ENCODE measurements at regions not wholly inside any gene's neighbourhood (a gene's known extent, or its start where the extent isn't known, plus 50 kb on each side); places are given as distances from the start of the nearest gene placed in this dataset.

- intact Hi-C loops (cut with micrococcal nuclease): no loop called here
These were observed 978.6 kb downstream of the SORCS1 start for GRCh38 chr10:106185951-106186350.

GRCh38 chr10:106183041-106183440 is 981.5 kb downstream of the SORCS1 start:
- intact Hi-C loops (cut with micrococcal nuclease): no loop called here

GRCh38 chr10:106182542-106182941 is 982.0 kb downstream of the SORCS1 start:
- intact Hi-C loops (cut with micrococcal nuclease): no loop called here

- intact Hi-C loops (cut with micrococcal nuclease): no loop called here
These were observed 983.0 kb downstream of the SORCS1 start for GRCh38 chr10:106181501-106181900.

- intact Hi-C loops (cut with micrococcal nuclease): loop anchor here (5.0 kb wide), 1 partner anchor 382 kb away; no protein-coding TSS in a partner anchor
These were observed 985.1 kb downstream of the SORCS1 start for GRCh38 chr10:106179430-106179829.

- intact Hi-C loops (cut with micrococcal nuclease): loop anchor here (5.0 kb wide), 1 partner anchor 379 kb away; no protein-coding TSS in a partner anchor
These were observed 988.6 kb downstream of the SORCS1 start for GRCh38 chr10:106175760-106176377.

- intact Hi-C loops (cut with micrococcal nuclease): no loop called here
These were observed 990.7 kb downstream of the SORCS1 start for GRCh38 chr10:106173838-106174237.

- intact Hi-C loops (cut with micrococcal nuclease): no loop called here
These were observed 995.3 kb downstream of the SORCS1 start for GRCh38 chr10:106169241-106169640.

GRCh38 chr10:106167946-106168345 is 996.6 kb downstream of the SORCS1 start:
- intact Hi-C loops (cut with micrococcal nuclease): no loop called here

- intact Hi-C loops (cut with micrococcal nuclease): no loop called here
These were observed 1006.3 kb downstream of the SORCS1 start for GRCh38 chr10:106158241-106158640.

GRCh38 chr10:106147021-106147420 is 1017.5 kb downstream of the SORCS1 start:
- intact Hi-C loops (cut with micrococcal nuclease): no loop called here

- intact Hi-C loops (cut with micrococcal nuclease): no loop called here
These were observed 1024.6 kb downstream of the SORCS1 start for GRCh38 chr10:106139915-106140314.

- intact Hi-C loops (cut with micrococcal nuclease): no loop called here
These were observed 1028.3 kb downstream of the SORCS1 start for GRCh38 chr10:106136175-106136574.

GRCh38 chr10:106134326-106135000 is 1030.0 kb downstream of the SORCS1 start:
- intact Hi-C loops (cut with micrococcal nuclease): no loop called here

- intact Hi-C loops (cut with micrococcal nuclease): no loop called here
These were observed 1031.1 kb downstream of the SORCS1 start for GRCh38 chr10:106133451-106133850.

- intact Hi-C loops (cut with micrococcal nuclease): no loop called here
These were observed 1031.5 kb downstream of the SORCS1 start for GRCh38 chr10:106132956-106133355.

- intact Hi-C loops (cut with micrococcal nuclease): no loop called here
These were observed 1049.8 kb downstream of the SORCS1 start for GRCh38 chr10:106114656-106115186.

GRCh38 chr10:106111246-106111645 is 1053.3 kb downstream of the SORCS1 start:
- intact Hi-C loops (cut with micrococcal nuclease): no loop called here

GRCh38 chr10:106107706-106108105 is 1056.8 kb downstream of the SORCS1 start:
- intact Hi-C loops (cut with micrococcal nuclease): no loop called here

GRCh38 chr10:106106114-106106513 is 1058.4 kb downstream of the SORCS1 start:
- intact Hi-C loops (cut with micrococcal nuclease): no loop called here

GRCh38 chr10:106089855-106090254 is 1074.7 kb downstream of the SORCS1 start:
- intact Hi-C loops (cut with micrococcal nuclease): no loop called here

GRCh38 chr10:106086391-106086790 is 1078.1 kb downstream of the SORCS1 start:
- intact Hi-C loops (cut with micrococcal nuclease): no loop called here

- intact Hi-C loops (cut with micrococcal nuclease): no loop called here
These were observed 1080.9 kb downstream of the SORCS1 start for GRCh38 chr10:106083572-106083971.

Data from T-helper 1 cell treated with Interleukin-12 subunit alpha and Interleukin-12 subunit beta and Interleukin-4 antibody, amounts not matched to agents 30 ng/mL and 1 ng/mL, for 36 hours (primary cell).